Ascending aorta (tissue), 2 donors: ENCODE measurements at regions not wholly inside any gene's neighbourhood (a gene's known extent, or its start where the extent isn't known, plus 50 kb on each side); places are given as distances from the start of the nearest gene placed in this dataset.

Source experiments
- DNase-seq, 2 donors: peaks; one replicate each; pipeline ENCODE4 v3.0.0-alpha.2; 2019; ENCODE audit warnings: low spot score in 2 of 2
- H3K27ac ChIP-seq, 2 donors: fragments of 200-600 bp; sonication (generic); one replicate each; pipeline ENCODE4 v1.5.1; 2016 to 2017; ENCODE audit warnings: mild to moderate bottlenecking in 1 of 2
- H3K27me3 ChIP-seq: fragments of 200-600 bp; sonication (generic); one replicate; pipeline ENCODE4 v1.5.1; 2017
- H3K36me3 ChIP-seq, 2 donors: fragments of 200-600 bp; sonication (generic); one replicate each; pipeline ENCODE4 v1.5.1; 2016
- H3K4me1 ChIP-seq, 2 donors: fragments of 200-600 bp; sonication (generic); one replicate each; pipeline ENCODE4 v1.5.1; 2016 to 2017; ENCODE audit warnings: mild to moderate bottlenecking in 1 of 2
- H3K4me3 ChIP-seq, 2 donors: fragments of 200-600 bp; sonication (generic); one replicate each; pipeline ENCODE4 v1.5.1; 2016 to 2017; ENCODE audit warnings: mild to moderate bottlenecking in 1 of 2
- H3K9me3 ChIP-seq, 2 donors: fragments of 200-600 bp; sonication (generic); one replicate each; pipeline ENCODE4 v1.5.1; 2016
- intact Hi-C: fragments of 100-400 bp; cut with DNase I; formaldehyde crosslinking; loops from one replicate; pipeline ENCODE4 v1.15.1; 2023
- TF ChIP-seq, protein P1 (sequence below), 3 experiments: fragments of 200-600 bp in 2 of 3; fragments of 450-650 bp in 1 of 3; sonication (generic) in 2 of 3; IDR thresholded peaks; one replicate each; pipeline ENCODE4 v1.5.1; 2016 to 2019; ENCODE audit warnings: antibody characterized with exemption in 3 of 3, mild to moderate bottlenecking in 1 of 3, moderate library complexity in 1 of 3

DNA sequence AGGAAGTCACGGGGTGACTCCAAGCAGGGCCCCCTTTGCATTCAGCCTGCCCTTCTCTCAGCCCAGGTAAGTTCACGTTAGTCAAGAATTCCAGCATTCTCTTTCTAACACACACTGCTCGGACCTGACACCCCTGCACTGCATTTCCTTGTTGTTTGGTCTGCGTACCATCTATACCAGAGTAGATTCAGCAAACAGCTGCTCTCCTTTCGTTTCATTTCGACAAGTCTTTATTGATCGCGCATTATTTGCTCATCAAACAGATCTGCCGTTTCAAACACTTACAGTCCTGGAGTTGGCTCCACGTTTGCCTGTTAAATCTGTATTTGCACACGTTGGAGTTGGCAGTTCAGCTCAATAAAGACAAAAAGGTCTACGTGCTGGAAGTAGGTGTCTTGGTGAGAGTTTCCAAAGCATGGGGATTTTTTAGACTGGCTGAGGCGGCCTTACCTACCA, 495.1 kb downstream of the RPS24 start:
- TF ChIP-seq, protein P1, sequence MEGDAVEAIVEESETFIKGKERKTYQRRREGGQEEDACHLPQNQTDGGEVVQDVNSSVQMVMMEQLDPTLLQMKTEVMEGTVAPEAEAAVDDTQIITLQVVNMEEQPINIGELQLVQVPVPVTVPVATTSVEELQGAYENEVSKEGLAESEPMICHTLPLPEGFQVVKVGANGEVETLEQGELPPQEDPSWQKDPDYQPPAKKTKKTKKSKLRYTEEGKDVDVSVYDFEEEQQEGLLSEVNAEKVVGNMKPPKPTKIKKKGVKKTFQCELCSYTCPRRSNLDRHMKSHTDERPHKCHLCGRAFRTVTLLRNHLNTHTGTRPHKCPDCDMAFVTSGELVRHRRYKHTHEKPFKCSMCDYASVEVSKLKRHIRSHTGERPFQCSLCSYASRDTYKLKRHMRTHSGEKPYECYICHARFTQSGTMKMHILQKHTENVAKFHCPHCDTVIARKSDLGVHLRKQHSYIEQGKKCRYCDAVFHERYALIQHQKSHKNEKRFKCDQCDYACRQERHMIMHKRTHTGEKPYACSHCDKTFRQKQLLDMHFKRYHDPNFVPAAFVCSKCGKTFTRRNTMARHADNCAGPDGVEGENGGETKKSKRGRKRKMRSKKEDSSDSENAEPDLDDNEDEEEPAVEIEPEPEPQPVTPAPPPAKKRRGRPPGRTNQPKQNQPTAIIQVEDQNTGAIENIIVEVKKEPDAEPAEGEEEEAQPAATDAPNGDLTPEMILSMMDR (IDR thresholded peaks at IDR 0.05) = no peak
- no peak overlapping the region for H3K4me3 ChIP-seq
- no peak for DNase-seq
- no peaks in the 10 kb centered on the region for H3K9me3 ChIP-seq
- H3K4me1 ChIP-seq = no peaks in the 10 kb centered on the region
- intact Hi-C loops = no loop called here
- H3K27me3 ChIP-seq = no peaks in the 10 kb centered on the region
- H3K27ac ChIP-seq = no peak overlapping the region
- no peaks in the 10 kb centered on the region for H3K36me3 ChIP-seq

DNA sequence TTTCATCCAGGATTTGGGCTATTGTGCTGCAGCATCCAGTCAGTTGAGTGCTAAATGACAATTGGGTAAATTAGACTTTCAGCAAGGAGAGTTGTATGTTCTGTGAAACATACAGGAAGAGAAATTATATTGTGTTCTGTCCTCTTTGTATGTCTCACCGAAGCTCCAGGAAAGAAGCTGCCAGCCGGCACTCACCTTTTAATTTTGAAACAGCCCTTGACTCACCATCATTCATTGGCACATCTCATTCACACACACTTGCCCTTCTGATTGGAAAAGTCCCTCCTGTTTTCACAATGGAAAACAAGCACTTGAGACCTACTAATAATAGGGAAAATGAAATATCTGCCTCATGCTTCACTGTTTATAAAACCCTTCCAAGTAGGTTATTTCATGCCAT, 495.6 kb downstream of the RPS24 start:
- Histone ChIP-seq H3K36me3 (no peaks in the 10 kb centered on the region), H3K4me1 (no peaks in the 10 kb centered on the region), H3K27me3 (no peaks in the 10 kb centered on the region), H3K27ac (no peak overlapping the region), H3K4me3 (no peak overlapping the region), H3K9me3 (no peaks in the 10 kb centered on the region)
- no peak for DNase-seq
- intact Hi-C loops = no loop called here
- TF ChIP-seq, protein P1 (IDR thresholded peaks at IDR 0.05) = no peak

DNA sequence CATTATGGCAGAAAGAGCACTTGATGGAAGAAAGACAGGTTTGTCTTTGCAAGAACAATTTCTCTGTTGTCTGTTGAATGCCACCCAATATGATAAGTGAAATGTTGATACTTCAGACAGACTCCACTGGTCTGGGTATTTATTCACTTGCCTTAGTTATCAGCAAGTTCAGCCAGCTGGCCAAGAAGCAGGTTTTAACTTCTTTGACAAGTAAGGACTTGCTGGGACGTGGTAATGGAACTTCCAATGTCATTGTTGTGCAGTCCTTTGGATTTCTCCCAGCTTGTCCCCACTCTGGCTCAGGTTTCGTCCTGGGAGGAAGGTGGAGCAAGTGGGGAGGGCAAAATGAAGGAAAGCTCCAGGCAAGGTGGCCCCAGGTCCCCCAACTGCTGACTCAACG, 497.4 kb downstream of the RPS24 start:
- Histone ChIP-seq H3K4me1 (no peaks in the 10 kb centered on the region), H3K27me3 (no peaks in the 10 kb centered on the region), H3K9me3 (no peaks in the 10 kb centered on the region), H3K4me3 (no peak overlapping the region), H3K36me3 (no peaks in the 10 kb centered on the region), H3K27ac (no peak overlapping the region)
- TF ChIP-seq, protein P1 (IDR thresholded peaks at IDR 0.05) = no peak
- intact Hi-C loops = no loop called here
- no peak for DNase-seq

DNA sequence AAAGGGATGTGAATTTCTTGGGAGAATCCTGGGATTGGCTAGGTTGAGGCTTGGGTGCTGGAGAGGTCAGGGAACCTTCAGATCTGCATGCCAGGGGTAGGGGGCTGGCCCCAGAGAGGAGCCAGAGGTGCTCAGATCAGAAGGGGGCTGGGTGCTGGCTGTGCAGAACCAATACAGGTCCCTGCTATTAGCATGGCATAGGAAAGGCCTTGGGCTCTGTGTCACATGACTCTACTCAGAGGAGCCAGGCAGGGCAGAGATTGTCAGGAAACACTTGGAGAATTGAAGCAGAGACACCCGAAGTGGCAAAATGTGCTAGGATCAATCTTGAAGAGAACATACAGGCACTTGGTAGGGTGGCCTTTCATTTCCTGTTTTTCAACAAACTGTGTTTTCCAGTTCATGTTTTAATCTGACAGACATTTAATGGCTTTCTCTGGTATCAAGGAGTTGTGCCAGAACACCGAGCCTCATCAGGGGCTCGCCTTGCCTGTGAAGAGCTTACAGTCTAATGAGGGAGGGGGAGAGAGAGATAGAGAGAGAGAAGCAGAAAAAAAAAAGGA, 498.9 kb downstream of the RPS24 start:
- Histone ChIP-seq H3K27ac (no peak overlapping the region), H3K36me3 (no peaks in the 10 kb centered on the region), H3K4me1 (no peaks in the 10 kb centered on the region), H3K9me3 (no peaks in the 10 kb centered on the region), H3K27me3 (no peaks in the 10 kb centered on the region), H3K4me3 (no peak overlapping the region)
- TF ChIP-seq, protein P1 (IDR thresholded peaks at IDR 0.05) = no peak
- no peak for DNase-seq
- intact Hi-C loops = no loop called here

DNA sequence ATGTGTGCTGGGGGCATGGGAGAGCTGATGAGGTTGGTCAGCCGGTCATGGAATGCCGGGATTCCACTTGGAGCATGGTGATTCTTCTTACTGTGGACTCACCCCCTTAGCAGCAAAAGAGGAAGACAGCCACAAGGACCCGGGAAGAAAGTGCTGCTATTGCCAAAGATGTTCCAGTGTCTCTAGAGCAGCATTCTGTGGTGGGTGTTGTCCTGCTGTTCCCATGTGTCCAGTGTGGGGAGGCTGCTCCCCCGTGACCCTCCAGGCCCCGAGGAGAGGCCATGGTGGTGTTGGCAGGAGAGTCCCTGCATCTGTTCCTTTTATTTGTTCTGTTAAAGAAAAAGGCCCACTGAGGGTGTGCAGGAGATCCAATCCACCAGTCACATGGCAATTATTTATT, 499.4 kb downstream of the RPS24 start:
- DNase-seq = no peak

More for the DNA sequence above, 499.4 kb downstream of the RPS24 start:
- Histone ChIP-seq H3K36me3 (no peaks in the 10 kb centered on the region), H3K27ac (no peak overlapping the region), H3K27me3 (no peaks in the 10 kb centered on the region), H3K9me3 (no peaks in the 10 kb centered on the region), H3K4me3 (no peak overlapping the region), H3K4me1 (no peaks in the 10 kb centered on the region)
- intact Hi-C loops = no loop called here
- TF ChIP-seq, protein P1 (IDR thresholded peaks at IDR 0.05) = no peak
